WTC11 (cell line): ENCODE measurements at regions not wholly inside any gene's neighbourhood (a gene's known extent, or its start where the extent isn't known, plus 50 kb on each side); places are given as distances from the start of the nearest gene placed in this dataset.

Experiments
- ATAC-seq: fragments of 200-7000 bp; cut with Tn5 transposase; 2 replicates; pipeline ENCODE4 v1.10.0; 2021; ENCODE audit warnings: mild to moderate bottlenecking, moderate library complexity
- CTCF ChIA-PET: fragments of 300-600 bp; sonication (Branson Sonifier 250); formaldehyde crosslinking; loops from one replicate; lab custom pipeline; 2021; ENCODE audit warnings: antibody characterized with exemption; lab: Charles Lee
- POLR2A ChIA-PET: fragments of 350-600 bp; sonication (Branson Sonifier 250); formaldehyde crosslinking; loops from one replicate; lab custom pipeline; 2021; ENCODE audit warnings: antibody characterized with exemption; lab: Charles Lee
- DNase-seq: peaks from one replicate; pipeline ENCODE4 v3.0.0; 2021; ENCODE audit warnings: low spot score
- H3K27ac Mint-ChIP-seq: 2 replicates; pipeline ENCODE4 v1.8.0; 2021; ENCODE audit warnings: mixed read lengths
- H3K27me3 Mint-ChIP-seq: 2 replicates; pipeline ENCODE4 v1.8.0; 2021; ENCODE audit warnings: low read depth, mild to moderate bottlenecking, moderate library complexity, mixed read lengths
- H3K36me3 Mint-ChIP-seq: 2 replicates; pipeline ENCODE4 v1.8.0; 2021; ENCODE audit warnings: mixed read lengths
- H3K4me1 Mint-ChIP-seq: 2 replicates; pipeline ENCODE4 v1.8.0; 2022; ENCODE audit warnings: mixed read lengths
- H3K4me3 Mint-ChIP-seq: 2 replicates; pipeline ENCODE4 v1.8.0; 2021; ENCODE audit warnings: mild to moderate bottlenecking, moderate library complexity, mixed read lengths
- H3K9me3 Mint-ChIP-seq: 2 replicates; pipeline ENCODE4 v1.8.0; 2021; ENCODE audit warnings: mixed read lengths
- AFF4 ChIP-seq: sonication (generic); formaldehyde crosslinking; IDR thresholded peaks from 2 replicates; pipeline ENCODE4 v1.8.1; 2023; ENCODE audit warnings: mild to moderate bottlenecking, missing genetic modification reagents, borderline replicate concordance
- CBFB ChIP-seq: sonication (generic); formaldehyde crosslinking; IDR thresholded peaks from 2 replicates; pipeline ENCODE4 v1.8.1; 2022; ENCODE audit warnings: mild to moderate bottlenecking, low read depth, missing genetic modification reagents
- NFE2L1 ChIP-seq: sonication (generic); formaldehyde crosslinking; IDR thresholded peaks from 2 replicates; pipeline ENCODE4 v1.8.1; 2023; ENCODE audit warnings: missing genetic modification reagents
- PREB ChIP-seq: sonication (generic); formaldehyde crosslinking; IDR thresholded peaks from 2 replicates; pipeline ENCODE4 v1.8.1; 2022; ENCODE audit warnings: mild to moderate bottlenecking, missing genetic modification reagents, moderate library complexity, borderline replicate concordance
- SP1 ChIP-seq: sonication (generic); formaldehyde crosslinking; conservative IDR thresholded peaks from 2 replicates; pipeline ENCODE4 v1.8.1; 2022; ENCODE audit warnings: missing genetic modification reagents
- TEAD1 ChIP-seq: sonication (generic); formaldehyde crosslinking; IDR thresholded peaks from 2 replicates; pipeline ENCODE4 v1.8.0; 2022; ENCODE audit warnings: mild to moderate bottlenecking, missing genetic modification reagents
- ZBTB43 ChIP-seq: sonication (generic); formaldehyde crosslinking; IDR thresholded peaks from 2 replicates; pipeline ENCODE4 v1.8.1; 2023; ENCODE audit warnings: mild to moderate bottlenecking, missing genetic modification reagents
- ZNF138 ChIP-seq: sonication (generic); formaldehyde crosslinking; conservative IDR thresholded peaks from 2 replicates; pipeline ENCODE4 v1.8.1; 2022; ENCODE audit warnings: mild to moderate bottlenecking, moderate library complexity, missing genetic modification reagents
- ZNF671 ChIP-seq: fragments of 250-450 bp; sonication (Bioruptor Pico); IDR thresholded peaks from 2 replicates; pipeline ENCODE4 v1.8.0; 2021; ENCODE audit warnings: mild to moderate bottlenecking
- TF ChIP-seq, protein P1 (sequence below): sonication (generic); formaldehyde crosslinking; IDR thresholded peaks from 2 replicates; pipeline ENCODE4 v1.8.0; 2023; ENCODE audit warnings: mild to moderate bottlenecking, missing genetic modification reagents
- TF ChIP-seq, protein P2 (sequence below): sonication (generic); formaldehyde crosslinking; IDR thresholded peaks from 2 replicates; pipeline ENCODE4 v1.8.0; 2023; ENCODE audit warnings: missing genetic modification reagents, mild to moderate bottlenecking, borderline replicate concordance

- TF ChIP-seq, protein P1, sequence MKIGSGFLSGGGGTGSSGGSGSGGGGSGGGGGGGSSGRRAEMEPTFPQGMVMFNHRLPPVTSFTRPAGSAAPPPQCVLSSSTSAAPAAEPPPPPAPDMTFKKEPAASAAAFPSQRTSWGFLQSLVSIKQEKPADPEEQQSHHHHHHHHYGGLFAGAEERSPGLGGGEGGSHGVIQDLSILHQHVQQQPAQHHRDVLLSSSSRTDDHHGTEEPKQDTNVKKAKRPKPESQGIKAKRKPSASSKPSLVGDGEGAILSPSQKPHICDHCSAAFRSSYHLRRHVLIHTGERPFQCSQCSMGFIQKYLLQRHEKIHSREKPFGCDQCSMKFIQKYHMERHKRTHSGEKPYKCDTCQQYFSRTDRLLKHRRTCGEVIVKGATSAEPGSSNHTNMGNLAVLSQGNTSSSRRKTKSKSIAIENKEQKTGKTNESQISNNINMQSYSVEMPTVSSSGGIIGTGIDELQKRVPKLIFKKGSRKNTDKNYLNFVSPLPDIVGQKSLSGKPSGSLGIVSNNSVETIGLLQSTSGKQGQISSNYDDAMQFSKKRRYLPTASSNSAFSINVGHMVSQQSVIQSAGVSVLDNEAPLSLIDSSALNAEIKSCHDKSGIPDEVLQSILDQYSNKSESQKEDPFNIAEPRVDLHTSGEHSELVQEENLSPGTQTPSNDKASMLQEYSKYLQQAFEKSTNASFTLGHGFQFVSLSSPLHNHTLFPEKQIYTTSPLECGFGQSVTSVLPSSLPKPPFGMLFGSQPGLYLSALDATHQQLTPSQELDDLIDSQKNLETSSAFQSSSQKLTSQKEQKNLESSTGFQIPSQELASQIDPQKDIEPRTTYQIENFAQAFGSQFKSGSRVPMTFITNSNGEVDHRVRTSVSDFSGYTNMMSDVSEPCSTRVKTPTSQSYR: no peak
Observed at GRCh38 chr9:113781381-113781780, 94.7 kb upstream of the ZNF618 start (continued).

DNA sequence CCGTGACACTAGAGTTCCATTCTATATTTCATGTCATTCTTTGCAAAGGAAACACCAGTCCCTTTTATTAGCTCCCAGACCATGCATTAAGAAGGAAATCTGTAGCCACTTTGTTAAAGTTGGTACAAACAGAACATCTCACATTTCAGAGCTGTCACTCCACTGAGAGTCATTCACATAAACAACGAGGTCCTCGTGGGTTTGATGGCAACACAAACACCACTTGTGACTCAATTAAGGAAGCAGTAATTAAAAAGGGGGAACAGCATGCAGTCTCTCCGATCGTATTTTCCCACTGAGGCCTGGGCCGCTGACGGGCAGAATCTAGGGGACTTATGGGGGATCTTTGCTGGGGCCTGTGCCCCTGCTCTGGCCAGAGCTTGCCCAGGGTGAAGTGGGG, 94.2 kb upstream of the ZNF618 start:
- Mint-ChIP-seq H3K4me3 (no peak overlapping the region), H3K27me3 (peaks cover 24% of the 10 kb centered on the region), H3K9me3 (no peaks in the 10 kb centered on the region), H3K36me3 (no peaks in the 10 kb centered on the region), H3K27ac (no peak overlapping the region), H3K4me1 (peaks cover 19% of the 10 kb centered on the region)
- ATAC-seq: no peak
- POLR2A ChIA-PET: no interaction called here
- CTCF ChIA-PET: interaction anchor here (1.0 to 1.1 kb wide), 3 partner anchors 26 to 190 kb away, joined by 3 to 4 read pairs (median 3); no protein-coding TSS in a partner anchor
- no peak for TF ChIP-seq ZBTB43 (CRISPR knock-in tag)
- TF ChIP-seq ZNF138: no peak
- TF ChIP-seq CBFB (CRISPR knock-in tag): no peak
- TF ChIP-seq PREB (CRISPR knock-in tag): no peak
- TF ChIP-seq, protein P1: no peak
- TF ChIP-seq ZNF671 (CRISPR knock-in tag): no peak
- TF ChIP-seq AFF4: no peak
- no peak for TF ChIP-seq SP1 (CRISPR knock-in tag)
- no peak for TF ChIP-seq TEAD1 (CRISPR knock-in tag)
- TF ChIP-seq, protein P2, sequence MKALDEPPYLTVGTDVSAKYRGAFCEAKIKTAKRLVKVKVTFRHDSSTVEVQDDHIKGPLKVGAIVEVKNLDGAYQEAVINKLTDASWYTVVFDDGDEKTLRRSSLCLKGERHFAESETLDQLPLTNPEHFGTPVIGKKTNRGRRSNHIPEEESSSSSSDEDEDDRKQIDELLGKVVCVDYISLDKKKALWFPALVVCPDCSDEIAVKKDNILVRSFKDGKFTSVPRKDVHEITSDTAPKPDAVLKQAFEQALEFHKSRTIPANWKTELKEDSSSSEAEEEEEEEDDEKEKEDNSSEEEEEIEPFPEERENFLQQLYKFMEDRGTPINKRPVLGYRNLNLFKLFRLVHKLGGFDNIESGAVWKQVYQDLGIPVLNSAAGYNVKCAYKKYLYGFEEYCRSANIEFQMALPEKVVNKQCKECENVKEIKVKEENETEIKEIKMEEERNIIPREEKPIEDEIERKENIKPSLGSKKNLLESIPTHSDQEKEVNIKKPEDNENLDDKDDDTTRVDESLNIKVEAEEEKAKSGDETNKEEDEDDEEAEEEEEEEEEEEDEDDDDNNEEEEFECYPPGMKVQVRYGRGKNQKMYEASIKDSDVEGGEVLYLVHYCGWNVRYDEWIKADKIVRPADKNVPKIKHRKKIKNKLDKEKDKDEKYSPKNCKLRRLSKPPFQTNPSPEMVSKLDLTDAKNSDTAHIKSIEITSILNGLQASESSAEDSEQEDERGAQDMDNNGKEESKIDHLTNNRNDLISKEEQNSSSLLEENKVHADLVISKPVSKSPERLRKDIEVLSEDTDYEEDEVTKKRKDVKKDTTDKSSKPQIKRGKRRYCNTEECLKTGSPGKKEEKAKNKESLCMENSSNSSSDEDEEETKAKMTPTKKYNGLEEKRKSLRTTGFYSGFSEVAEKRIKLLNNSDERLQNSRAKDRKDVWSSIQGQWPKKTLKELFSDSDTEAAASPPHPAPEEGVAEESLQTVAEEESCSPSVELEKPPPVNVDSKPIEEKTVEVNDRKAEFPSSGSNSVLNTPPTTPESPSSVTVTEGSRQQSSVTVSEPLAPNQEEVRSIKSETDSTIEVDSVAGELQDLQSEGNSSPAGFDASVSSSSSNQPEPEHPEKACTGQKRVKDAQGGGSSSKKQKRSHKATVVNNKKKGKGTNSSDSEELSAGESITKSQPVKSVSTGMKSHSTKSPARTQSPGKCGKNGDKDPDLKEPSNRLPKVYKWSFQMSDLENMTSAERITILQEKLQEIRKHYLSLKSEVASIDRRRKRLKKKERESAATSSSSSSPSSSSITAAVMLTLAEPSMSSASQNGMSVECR (CRISPR knock-in tag): no peak
- no peak for TF ChIP-seq NFE2L1 (CRISPR knock-in tag)
- no peak for DNase-seq
